ENCODE measurements at regions not wholly inside any gene's neighbourhood (a gene's known extent, or its start where the extent isn't known, plus 50 kb on each side); places are given as distances from the start of the nearest gene placed in this dataset.

DNA sequence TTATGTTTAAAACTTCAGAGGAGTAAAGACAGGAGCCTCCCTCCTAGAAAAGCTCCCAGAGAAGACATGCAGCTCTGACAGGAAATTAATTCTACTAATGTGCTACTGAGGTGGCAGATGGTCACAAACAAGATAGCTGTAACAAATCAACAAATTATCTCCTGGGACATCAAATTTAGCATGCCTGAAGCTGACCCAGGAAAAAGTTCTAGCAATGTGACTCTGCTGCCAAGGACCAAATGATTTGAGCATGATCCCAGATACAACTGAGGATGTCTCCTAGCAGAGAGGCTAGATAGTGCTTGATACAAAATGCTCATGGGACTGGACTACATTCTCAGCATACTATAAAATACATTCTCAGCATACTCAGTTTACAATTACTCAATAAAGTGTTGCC is 413.5 kb upstream of the SMC2 start:
- CTCF ChIA-PET, result interaction anchor here (0.7 to 1.4 kb wide), 2 partner anchors 11 to 12 kb away, joined by 3 read pairs; no protein-coding TSS in a partner anchor
- no peak for DNase-seq (ENCODE audit: extremely low spot score)
- POLR2A ChIA-PET, result no interaction called here
- TF ChIP-seq, protein P1, sequence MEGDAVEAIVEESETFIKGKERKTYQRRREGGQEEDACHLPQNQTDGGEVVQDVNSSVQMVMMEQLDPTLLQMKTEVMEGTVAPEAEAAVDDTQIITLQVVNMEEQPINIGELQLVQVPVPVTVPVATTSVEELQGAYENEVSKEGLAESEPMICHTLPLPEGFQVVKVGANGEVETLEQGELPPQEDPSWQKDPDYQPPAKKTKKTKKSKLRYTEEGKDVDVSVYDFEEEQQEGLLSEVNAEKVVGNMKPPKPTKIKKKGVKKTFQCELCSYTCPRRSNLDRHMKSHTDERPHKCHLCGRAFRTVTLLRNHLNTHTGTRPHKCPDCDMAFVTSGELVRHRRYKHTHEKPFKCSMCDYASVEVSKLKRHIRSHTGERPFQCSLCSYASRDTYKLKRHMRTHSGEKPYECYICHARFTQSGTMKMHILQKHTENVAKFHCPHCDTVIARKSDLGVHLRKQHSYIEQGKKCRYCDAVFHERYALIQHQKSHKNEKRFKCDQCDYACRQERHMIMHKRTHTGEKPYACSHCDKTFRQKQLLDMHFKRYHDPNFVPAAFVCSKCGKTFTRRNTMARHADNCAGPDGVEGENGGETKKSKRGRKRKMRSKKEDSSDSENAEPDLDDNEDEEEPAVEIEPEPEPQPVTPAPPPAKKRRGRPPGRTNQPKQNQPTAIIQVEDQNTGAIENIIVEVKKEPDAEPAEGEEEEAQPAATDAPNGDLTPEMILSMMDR (IDR thresholded peaks at IDR 0.05; ENCODE audit: control extremely low read depth, extremely low read depth, low read depth, missing control alignments), result no peak

DNA sequence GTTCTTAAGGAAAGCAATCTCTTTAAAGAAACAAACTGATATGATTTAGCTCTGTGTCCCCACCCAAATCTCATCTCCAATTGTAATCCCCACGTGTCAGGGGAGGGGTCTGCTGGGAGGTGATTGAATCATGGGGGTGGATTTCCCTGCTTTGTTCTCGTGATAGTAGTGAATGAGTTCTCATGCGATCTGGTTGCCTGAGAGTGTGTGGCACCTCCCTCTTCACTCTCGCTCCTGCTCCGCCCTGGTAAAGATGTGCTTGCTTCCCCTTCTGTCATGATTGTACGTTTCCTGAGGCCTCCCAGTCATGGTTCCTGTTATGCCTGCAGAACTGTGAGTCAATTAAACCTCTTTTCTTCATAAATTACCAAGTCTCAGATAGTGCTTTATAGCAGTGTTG is 412.7 kb upstream of the SMC2 start:
- CTCF ChIA-PET, result interaction anchor here (0.7 to 1.4 kb wide), 2 partner anchors 11 to 12 kb away, joined by 3 read pairs; no protein-coding TSS in a partner anchor
- TF ChIP-seq, protein P1 (IDR thresholded peaks at IDR 0.05; ENCODE audit: control extremely low read depth, extremely low read depth, low read depth, missing control alignments), result no peak
- POLR2A ChIA-PET, result no interaction called here
- DNase-seq (ENCODE audit: extremely low spot score), result no peak

DNA sequence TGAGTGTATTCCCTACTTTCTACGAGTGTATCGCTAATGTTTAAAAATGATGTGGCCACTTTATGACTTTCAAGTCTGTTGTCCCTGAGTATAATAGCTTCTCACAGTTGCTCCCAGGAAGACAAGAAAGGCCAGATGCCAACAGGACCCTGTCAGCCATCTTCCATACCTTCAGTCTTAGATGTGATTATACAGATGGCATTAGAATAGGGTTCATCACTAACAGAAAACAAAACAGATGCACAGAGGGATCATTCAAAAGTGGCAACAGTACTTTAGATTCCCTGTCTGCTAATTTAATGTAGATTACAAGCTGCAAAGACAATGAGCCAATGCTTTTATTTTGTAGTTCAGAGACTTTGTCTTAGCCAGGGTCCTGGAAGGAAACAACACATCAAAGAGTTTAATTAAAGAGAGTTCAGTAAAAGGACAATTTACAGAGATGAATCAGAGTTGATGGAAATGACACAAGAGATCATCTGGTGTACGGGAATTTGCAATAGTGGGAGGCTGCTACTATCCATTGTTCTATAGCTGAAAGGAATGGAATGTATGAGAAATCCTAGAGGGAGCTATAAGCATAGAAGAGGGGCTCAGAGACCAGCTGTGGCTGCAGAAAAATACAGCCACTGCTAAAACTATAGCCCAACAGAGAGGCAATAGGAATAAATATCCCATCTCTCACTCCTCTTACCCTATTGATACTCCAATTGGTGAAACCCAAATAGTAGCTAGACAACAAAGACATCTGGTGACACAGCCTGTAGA is 393.7 kb upstream of the SMC2 start:
- TF ChIP-seq, protein P1 (IDR thresholded peaks at IDR 0.05; ENCODE audit: control extremely low read depth, extremely low read depth, low read depth, missing control alignments), result no peak
- CTCF ChIA-PET, result interaction anchor here (1.6 kb wide), 1 partner anchor 8 kb away, joined by 4 read pairs; no protein-coding TSS in a partner anchor
- POLR2A ChIA-PET, result no interaction called here
- no peak for DNase-seq (ENCODE audit: extremely low spot score)

- no peak for DNase-seq (ENCODE audit: extremely low spot score)
- POLR2A ChIA-PET, result no interaction called here
- TF ChIP-seq, protein P1 (IDR thresholded peaks at IDR 0.05; ENCODE audit: control extremely low read depth, extremely low read depth, low read depth, missing control alignments), result no peak
- CTCF ChIA-PET, result no interaction called here
Observed at GRCh38 chr9:103702572-103702971, 391.5 kb upstream of the SMC2 start.

DNA sequence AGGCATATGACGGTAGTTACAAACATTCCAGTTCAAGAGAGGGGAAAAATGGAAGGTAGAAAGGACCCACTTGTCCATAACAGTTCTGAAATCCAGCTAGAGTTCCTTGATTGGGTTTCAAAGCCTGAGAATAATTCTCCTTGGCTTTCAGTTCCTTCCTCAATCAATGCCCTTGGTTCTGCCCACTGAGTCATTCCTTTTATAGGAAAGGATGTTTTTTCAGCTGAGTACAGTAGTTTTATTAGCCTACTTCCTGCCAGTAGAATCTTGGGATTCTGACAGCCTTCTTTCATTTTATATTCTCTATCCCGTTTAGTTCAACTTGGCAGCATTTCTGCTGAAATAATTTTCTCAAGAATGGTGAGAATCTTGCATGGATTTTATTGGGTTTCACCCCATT is 386.9 kb upstream of the SMC2 start:
- CTCF ChIA-PET, result no interaction called here
- POLR2A ChIA-PET, result no interaction called here
- no peak for DNase-seq (ENCODE audit: extremely low spot score)
- TF ChIP-seq, protein P1 (IDR thresholded peaks at IDR 0.05; ENCODE audit: control extremely low read depth, extremely low read depth, low read depth, missing control alignments), result no peak

DNA sequence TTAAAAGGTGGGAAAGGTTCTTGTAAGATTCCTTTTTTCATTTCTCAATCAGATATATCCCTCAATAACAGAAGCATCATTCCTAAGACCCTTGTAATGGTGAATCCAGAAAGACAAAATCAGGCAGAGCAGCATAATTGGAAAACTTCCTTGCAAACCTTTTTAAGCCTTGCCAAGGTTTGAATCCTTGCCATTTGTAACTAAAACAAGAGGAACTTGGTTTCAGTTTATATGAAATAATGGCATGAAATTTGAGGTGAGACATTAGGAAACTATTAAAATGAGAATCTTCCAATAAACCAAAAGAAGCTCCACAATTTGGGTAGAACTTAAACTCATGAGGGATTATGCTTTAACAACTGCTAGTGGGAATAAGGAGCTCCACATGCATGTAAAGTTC is 384.7 kb upstream of the SMC2 start:
- POLR2A ChIA-PET, result no interaction called here
- CTCF ChIA-PET, result no interaction called here
- TF ChIP-seq, protein P1 (IDR thresholded peaks at IDR 0.05; ENCODE audit: control extremely low read depth, extremely low read depth, low read depth, missing control alignments), result no peak
- no peak for DNase-seq (ENCODE audit: extremely low spot score)

Measured in GM10248 (cell line).